ENCODE measurements at regions not wholly inside any gene's neighbourhood (a gene's known extent, or its start where the extent isn't known, plus 50 kb on each side); places are given as distances from the start of the nearest gene placed in this dataset.

DNA sequence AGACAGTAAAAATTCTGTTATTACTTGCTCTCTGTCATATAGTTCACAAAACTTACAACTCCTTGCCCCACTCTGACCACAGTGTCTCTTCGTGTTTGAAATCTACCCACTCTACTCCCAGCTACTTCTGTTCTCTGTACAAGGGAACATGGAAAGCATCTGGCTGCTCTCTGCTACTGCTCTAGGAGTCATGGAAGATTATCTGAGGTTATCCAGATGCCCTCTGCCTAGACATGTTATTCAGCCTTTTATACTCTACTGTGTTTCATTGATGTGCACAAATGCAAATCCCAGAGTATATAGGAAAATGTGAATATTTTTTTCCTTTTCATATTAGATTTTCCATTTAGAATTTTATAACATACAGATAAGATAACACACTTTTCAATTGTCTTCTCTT, 1525.6 kb downstream of the MAT2B start:
- TF ChIP-seq POLR2A (IDR thresholded peaks at IDR 0.05; ENCODE audit: low read depth, low read length) (no peak), POLR2AphosphoS5 (IDR thresholded peaks at IDR 0.05; ENCODE audit: insufficient read depth, low read depth, low read length) (no peak)
- TF ChIP-seq, protein P1, sequence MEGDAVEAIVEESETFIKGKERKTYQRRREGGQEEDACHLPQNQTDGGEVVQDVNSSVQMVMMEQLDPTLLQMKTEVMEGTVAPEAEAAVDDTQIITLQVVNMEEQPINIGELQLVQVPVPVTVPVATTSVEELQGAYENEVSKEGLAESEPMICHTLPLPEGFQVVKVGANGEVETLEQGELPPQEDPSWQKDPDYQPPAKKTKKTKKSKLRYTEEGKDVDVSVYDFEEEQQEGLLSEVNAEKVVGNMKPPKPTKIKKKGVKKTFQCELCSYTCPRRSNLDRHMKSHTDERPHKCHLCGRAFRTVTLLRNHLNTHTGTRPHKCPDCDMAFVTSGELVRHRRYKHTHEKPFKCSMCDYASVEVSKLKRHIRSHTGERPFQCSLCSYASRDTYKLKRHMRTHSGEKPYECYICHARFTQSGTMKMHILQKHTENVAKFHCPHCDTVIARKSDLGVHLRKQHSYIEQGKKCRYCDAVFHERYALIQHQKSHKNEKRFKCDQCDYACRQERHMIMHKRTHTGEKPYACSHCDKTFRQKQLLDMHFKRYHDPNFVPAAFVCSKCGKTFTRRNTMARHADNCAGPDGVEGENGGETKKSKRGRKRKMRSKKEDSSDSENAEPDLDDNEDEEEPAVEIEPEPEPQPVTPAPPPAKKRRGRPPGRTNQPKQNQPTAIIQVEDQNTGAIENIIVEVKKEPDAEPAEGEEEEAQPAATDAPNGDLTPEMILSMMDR (IDR thresholded peaks at IDR 0.05; ENCODE audit: extremely low read depth in 1 of 2, insufficient read depth in 1 of 2, low read depth in 1 of 2, low read length in 2 of 2): no peak

Data from endothelial cell of umbilical vein (primary cell).